Activated T-cell treated with anti-CD3 and anti-CD28 coated beads, Interleukin-2, amount 50 U/mL, for 48 hours (primary cell): ENCODE measurements at regions not wholly inside any gene's neighbourhood (a gene's known extent, or its start where the extent isn't known, plus 50 kb on each side); places are given as distances from the start of the nearest gene placed in this dataset.

Source experiments
- DNase-seq, 2 experiments: peaks; one replicate each; pipeline ENCODE4 v3.0.0-alpha.2; 2020

GRCh38 chr15:97126553-97127233 is 796.2 kb downstream of the NR2F2 start:
- DNase-seq = no peak

DNA sequence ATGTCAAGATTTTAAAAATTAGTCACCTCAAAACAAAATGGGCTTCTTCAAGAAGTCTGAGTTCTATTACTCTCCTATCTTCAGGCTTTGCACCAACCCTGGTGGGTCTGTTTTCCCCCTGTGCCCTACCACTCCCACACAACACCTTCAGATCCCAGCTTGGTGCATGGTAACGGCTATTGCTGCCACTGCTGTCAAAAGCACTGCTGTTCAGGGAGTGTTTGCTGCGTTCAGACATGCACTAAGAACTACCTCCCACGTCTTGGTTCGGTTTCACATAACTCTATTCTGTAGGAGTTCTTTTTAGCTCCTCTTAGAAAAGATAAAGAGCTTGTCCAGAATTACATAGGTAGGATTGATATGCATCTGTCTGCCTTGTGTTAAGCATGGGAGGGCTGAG is 799.2 kb downstream of the NR2F2 start:
- DNase-seq = no peak

- DNase-seq = no peak
These were observed 809.7 kb downstream of the NR2F2 start for GRCh38 chr15:97140216-97140615.

- no peak for DNase-seq
These were observed 810.9 kb downstream of the NR2F2 start for GRCh38 chr15:97141360-97141759.

DNA sequence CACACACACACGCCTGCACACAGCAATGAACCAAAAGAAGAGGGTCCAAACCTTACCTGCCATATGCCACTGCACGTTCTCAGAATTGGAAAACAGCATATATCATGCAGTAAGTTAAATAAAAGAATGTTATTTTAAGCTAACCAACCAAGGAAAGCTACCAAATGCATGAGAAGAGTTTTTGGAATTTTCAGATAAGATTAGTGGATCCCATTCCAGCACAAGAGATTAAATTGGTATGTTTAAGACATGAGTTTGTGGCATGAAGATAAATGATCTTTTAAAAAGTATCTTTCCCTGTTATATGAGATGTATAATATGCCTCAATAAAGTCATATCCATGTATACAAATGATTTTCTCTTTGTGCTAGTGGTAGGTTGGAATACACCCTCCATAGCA is 811.4 kb downstream of the NR2F2 start:
- no peak for DNase-seq

- no peak for DNase-seq
These were observed 813.3 kb downstream of the NR2F2 start for GRCh38 chr15:97143592-97144376.

DNA sequence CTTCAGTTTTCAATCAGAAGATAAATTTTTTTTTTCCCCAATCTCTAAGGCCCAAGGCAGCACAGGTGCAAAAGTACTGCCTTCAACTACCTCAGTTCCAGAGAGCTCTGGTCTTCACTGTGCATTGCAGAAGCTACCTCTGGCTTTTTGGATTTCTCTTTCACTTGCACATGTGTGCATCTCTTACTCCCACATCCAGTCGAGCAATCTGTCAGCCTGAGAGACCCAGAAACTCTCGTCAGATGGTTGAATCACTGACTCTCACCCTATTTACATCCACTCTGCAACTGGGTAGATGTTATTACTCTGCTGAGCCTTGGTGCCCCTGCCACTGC is 813.8 kb downstream of the NR2F2 start:
- no peak for DNase-seq

- no peak for DNase-seq
These were observed 813.3 kb upstream of the ARRDC4 start for GRCh38 chr15:97146929-97147870.

DNA sequence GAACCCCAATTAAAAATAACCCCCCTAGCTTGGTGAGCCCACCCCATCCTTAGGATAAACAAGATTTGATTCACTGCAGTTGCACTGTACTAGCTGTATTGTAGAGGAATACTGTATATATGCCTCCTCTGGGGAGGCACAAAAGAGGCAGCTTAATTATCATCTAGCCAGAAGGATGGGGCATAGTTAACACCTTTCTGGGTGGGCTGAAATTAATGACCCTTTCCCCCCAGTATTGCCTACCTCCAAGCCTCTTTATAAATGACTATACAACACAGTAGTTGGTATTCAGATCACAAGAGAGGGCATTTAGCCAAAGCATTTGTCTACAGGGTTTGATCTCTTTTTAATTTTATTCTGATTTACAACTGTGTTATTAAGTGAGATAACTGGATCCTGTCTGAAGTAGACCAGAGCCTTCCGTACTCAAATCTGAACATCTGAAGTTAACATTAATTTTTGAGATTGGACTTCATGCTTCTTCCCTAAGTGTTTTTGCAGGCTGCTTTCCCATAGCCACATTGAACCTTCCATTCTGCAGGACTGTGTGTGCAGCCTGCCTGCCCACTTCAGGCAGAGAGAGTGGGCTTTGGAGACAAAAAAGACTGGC is 807.0 kb upstream of the ARRDC4 start:
- no peak for DNase-seq

GRCh38 chr15:97156739-97157265 is 803.7 kb upstream of the ARRDC4 start:
- DNase-seq = no peak

GRCh38 chr15:97162805-97163495 is 797.6 kb upstream of the ARRDC4 start:
- DNase-seq = no peak

DNA sequence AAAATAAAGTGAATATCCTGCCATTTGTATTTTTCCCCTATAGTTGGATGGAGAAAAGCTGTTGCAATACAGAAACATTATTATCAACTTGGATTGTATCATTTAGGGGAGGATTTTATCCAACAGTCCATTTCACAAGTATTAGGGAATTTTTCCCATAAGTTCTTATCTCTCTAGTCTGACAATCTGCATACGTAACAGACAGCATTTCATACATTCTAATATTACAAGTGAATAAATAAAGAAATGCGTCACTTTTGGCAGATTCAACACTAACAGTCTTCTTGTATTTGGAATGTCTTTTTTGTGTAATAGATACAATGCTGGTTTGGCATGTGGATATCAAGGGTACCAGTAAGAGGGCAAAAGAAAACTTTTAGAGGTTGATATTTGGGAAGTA is 795.3 kb upstream of the ARRDC4 start:
- no peak for DNase-seq

GRCh38 chr15:97168704-97169475 is 791.6 kb upstream of the ARRDC4 start:
- no peak for DNase-seq

DNA sequence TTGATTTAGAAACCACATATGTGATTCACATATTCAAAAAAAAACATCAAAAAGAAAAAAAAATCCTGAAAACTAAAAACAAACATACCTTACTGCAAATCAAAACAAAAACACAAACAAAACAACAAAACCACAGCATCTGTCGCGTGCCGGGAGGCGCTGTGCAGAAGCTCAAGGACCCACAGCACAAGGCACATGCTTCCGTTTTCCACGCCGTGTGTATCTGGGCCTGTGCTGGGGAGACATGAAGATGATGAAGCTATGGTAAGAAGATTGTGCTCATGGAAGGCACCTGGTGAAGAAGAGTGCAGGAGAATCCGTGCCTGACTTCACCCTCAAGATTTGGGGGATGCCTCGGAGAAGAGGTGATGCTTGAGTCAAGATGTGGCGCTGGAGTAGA is 788.9 kb upstream of the ARRDC4 start:
- DNase-seq = no peak

- no peak for DNase-seq
These were observed 785.5 kb upstream of the ARRDC4 start for GRCh38 chr15:97174886-97175540.

DNA sequence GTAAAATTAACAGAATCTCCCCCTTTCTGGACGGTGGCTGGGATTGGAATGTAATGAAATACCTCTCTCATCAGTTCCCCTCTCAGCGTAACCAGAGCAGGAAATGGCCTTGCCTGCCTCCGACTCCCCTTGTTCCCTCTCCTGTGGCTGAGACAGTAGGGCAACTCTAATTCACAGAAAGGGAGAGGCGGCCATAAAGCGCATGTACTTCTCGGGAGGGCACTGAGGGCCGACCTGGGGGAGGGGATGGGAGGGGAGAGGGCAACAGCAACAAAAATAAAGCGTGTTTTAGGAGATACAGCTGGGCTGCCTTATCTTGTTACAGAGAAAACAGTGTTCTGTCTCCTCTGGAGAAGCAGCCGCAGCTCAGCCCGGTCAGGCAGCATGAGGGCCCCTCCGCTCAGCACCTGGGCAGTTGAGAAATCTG is 783.3 kb upstream of the ARRDC4 start:
- DNase-seq = no peak

GRCh38 chr15:97182581-97182980 is 777.9 kb upstream of the ARRDC4 start:
- DNase-seq = no peak

DNA sequence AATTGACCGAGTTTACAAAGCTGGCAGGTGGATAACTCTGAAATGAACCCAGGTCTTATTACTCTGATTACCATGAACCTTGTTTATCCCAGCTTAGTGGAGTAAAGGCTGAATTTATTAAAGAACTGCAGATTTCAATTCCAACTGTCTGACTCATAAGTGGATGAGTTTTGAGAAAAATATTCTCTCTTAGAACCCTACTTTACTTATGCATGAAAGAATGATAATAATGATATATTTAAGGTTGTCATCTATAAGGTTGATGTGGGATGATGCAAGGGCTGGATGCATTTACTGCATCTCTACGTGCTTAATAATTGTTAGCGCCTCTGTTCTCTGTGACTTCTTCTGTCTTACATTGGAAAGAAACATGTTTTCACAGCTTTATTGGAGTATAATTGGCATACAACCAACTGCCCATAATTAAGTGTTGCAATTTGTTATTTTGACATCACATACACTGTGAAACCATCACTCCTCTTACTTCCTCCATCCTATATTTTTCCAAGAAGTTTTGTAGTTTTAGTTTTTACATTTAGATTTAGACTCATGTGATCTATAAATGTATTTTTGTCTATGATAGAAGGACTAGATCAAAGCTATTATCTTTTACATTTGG is 771.2 kb upstream of the ARRDC4 start:
- DNase-seq = no peak

DNA sequence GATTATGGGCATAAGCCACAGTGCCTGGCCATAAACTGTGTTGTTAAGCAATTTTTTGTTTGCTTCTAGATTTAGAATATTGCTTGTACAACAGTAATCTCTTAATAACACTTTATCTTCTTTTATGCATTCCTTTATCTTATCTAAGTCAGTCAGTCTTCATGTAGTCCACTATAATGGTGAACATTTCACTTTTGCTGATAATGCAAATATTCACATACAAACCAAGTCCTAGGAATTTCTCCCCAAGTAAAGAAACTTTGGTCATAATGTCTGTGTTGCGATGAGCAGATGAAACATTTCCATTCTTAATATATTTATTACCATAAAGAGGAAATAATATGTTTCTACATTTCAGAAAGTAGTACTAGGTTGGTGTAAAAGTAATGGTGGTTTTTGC is 765.8 kb upstream of the ARRDC4 start:
- no peak for DNase-seq
